Ectodermal cell (in vitro differentiated cells): ENCODE measurements at regions not wholly inside any gene's neighbourhood (a gene's known extent, or its start where the extent isn't known, plus 50 kb on each side); places are given as distances from the start of the nearest gene placed in this dataset.

Experiments used
- H3K27ac ChIP-seq: 2 replicates; pipeline ENCODE4 v1.7.0; 2013; ENCODE audit warnings: mild to moderate bottlenecking, low read depth, low read length; ENCODE audit not compliant: insufficient read depth, poor library complexity, severe bottlenecking
- H3K27me3 ChIP-seq: 2 replicates; pipeline ENCODE4 v1.7.0; 2013; ENCODE audit warnings: mild to moderate bottlenecking, low read length; ENCODE audit not compliant: insufficient read depth, control insufficient read depth, poor library complexity, severe bottlenecking
- H3K36me3 ChIP-seq: one replicate; pipeline ENCODE4 v1.7.0; 2013; ENCODE audit warnings: low read length; ENCODE audit not compliant: control insufficient read depth, insufficient read depth
- H3K4me1 ChIP-seq: one replicate; pipeline ENCODE4 v1.7.0; 2013; ENCODE audit warnings: low read length; ENCODE audit not compliant: control insufficient read depth, insufficient read depth
- H3K4me3 ChIP-seq: 2 replicates; pipeline ENCODE4 v1.7.0; 2013; ENCODE audit warnings: low read depth, low read length, control low read depth; ENCODE audit not compliant: insufficient read depth
- H3K9me3 ChIP-seq: 2 replicates; pipeline ENCODE4 v1.7.0; 2013; ENCODE audit warnings: mild to moderate bottlenecking, low read length, moderate library complexity; ENCODE audit not compliant: control insufficient read depth
- whole genome bisulfite sequencing, 2 experiments: methylation state at CpG; one replicate each; pipeline ENCODE4 v1.1.7; 2013; ENCODE audit warnings: missing lambda C conversion rate in 2 of 2; 5-methylcytosine and 5-hydroxymethylcytosine counted together

GRCh38 chr2:207275779-207276178 is 110.0 kb upstream of the KLF7 start:
- no peak overlapping the region for H3K4me3 ChIP-seq
- no peaks in the 10 kb centered on the region for H3K36me3 ChIP-seq
- H3K4me1 ChIP-seq = no peaks in the 10 kb centered on the region
- H3K9me3 ChIP-seq = no peaks in the 10 kb centered on the region
- no peaks in the 10 kb centered on the region for H3K27me3 ChIP-seq
- 89 to 96% methylated on average over 1 to 2 of the region's 2 CpGs for WGBS, 2 experiments
- no peak overlapping the region for H3K27ac ChIP-seq

- Histone ChIP-seq H3K4me3 (no peak overlapping the region), H3K27ac (no peak overlapping the region), H3K4me1 (no peaks in the 10 kb centered on the region), H3K27me3 (no peaks in the 10 kb centered on the region), H3K36me3 (no peaks in the 10 kb centered on the region), H3K9me3 (no peaks in the 10 kb centered on the region)
Observed at GRCh38 chr2:207276248-207276647, 110.5 kb upstream of the KLF7 start.

GRCh38 chr2:207276858-207277257 is 111.1 kb upstream of the KLF7 start:
- Histone ChIP-seq H3K27me3 (no peaks in the 10 kb centered on the region), H3K4me1 (no peaks in the 10 kb centered on the region), H3K36me3 (no peaks in the 10 kb centered on the region), H3K9me3 (no peaks in the 10 kb centered on the region), H3K27ac (no peak overlapping the region), H3K4me3 (no peak overlapping the region)
- 81 to 95% methylated on average over 3 of the region's 3 CpGs for WGBS, 2 experiments

GRCh38 chr2:207279520-207279919 is 113.8 kb upstream of the KLF7 start:
- Histone ChIP-seq H3K4me1 (peaks cover 2% of the 10 kb centered on the region), H3K4me3 (no peak overlapping the region), H3K36me3 (no peaks in the 10 kb centered on the region), H3K27ac (no peak overlapping the region), H3K9me3 (no peaks in the 10 kb centered on the region), H3K27me3 (no peaks in the 10 kb centered on the region)
- WGBS, 2 experiments = 94% methylated on average over 2 of the region's 2 CpGs; no CpG with 5 or more reads in 1 of the 2 experiments

GRCh38 chr2:207281436-207281835 is 115.7 kb upstream of the KLF7 start:
- Histone ChIP-seq H3K27ac (no peak overlapping the region), H3K4me1 (peaks cover 5% of the 10 kb centered on the region), H3K36me3 (no peaks in the 10 kb centered on the region), H3K9me3 (no peaks in the 10 kb centered on the region), H3K27me3 (no peaks in the 10 kb centered on the region), H3K4me3 (no peak overlapping the region)
- WGBS, 2 experiments = 94% methylated on average over 6 of the region's 6 CpGs

GRCh38 chr2:207282916-207283315 is 117.2 kb upstream of the KLF7 start:
- Histone ChIP-seq H3K27ac (no peak overlapping the region), H3K4me3 (no peak overlapping the region), H3K9me3 (no peaks in the 10 kb centered on the region), H3K4me1 (peaks cover 5% of the 10 kb centered on the region), H3K27me3 (no peaks in the 10 kb centered on the region), H3K36me3 (no peaks in the 10 kb centered on the region)

GRCh38 chr2:207283356-207283755 is 117.6 kb upstream of the KLF7 start:
- H3K4me1 ChIP-seq = peaks cover 5% of the 10 kb centered on the region
- no peak overlapping the region for H3K4me3 ChIP-seq
- no peaks in the 10 kb centered on the region for H3K36me3 ChIP-seq
- no peak overlapping the region for H3K27ac ChIP-seq
- 94 to 95% methylated on average over 1 of the region's 1 CpG for WGBS, 2 experiments
- no peaks in the 10 kb centered on the region for H3K27me3 ChIP-seq
- H3K9me3 ChIP-seq = no peaks in the 10 kb centered on the region

- Histone ChIP-seq H3K27me3 (no peaks in the 10 kb centered on the region), H3K36me3 (no peaks in the 10 kb centered on the region), H3K27ac (no peak overlapping the region), H3K4me3 (no peak overlapping the region), H3K4me1 (peaks cover 5% of the 10 kb centered on the region), H3K9me3 (no peaks in the 10 kb centered on the region)
- WGBS, 2 experiments = 73 to 80% methylated on average over 5 of the region's 5 CpGs
Observed at GRCh38 chr2:207284556-207285472, 119.1 kb upstream of the KLF7 start.

GRCh38 chr2:207285473-207285815 is 119.7 kb upstream of the KLF7 start:
- Histone ChIP-seq H3K9me3 (no peaks in the 10 kb centered on the region), H3K4me3 (no peak overlapping the region), H3K27ac (no peak overlapping the region), H3K27me3 (no peaks in the 10 kb centered on the region), H3K4me1 (peaks cover 5% of the 10 kb centered on the region), H3K36me3 (no peaks in the 10 kb centered on the region)
- 85 to 89% methylated on average over 3 of the region's 3 CpGs for WGBS, 2 experiments

- H3K4me1 ChIP-seq = peaks cover 5% of the 10 kb centered on the region
- H3K9me3 ChIP-seq = no peaks in the 10 kb centered on the region
- H3K36me3 ChIP-seq = no peaks in the 10 kb centered on the region
- no peak overlapping the region for H3K27ac ChIP-seq
- 94 to 97% methylated on average over 2 of the region's 2 CpGs for WGBS, 2 experiments
- H3K4me3 ChIP-seq = no peak overlapping the region
- no peaks in the 10 kb centered on the region for H3K27me3 ChIP-seq
Observed at GRCh38 chr2:207286106-207286505, 120.4 kb upstream of the KLF7 start.
